Upper lobe of left lung (tissue), 6 donors: ENCODE measurements at regions not wholly inside any gene's neighbourhood (a gene's known extent, or its start where the extent isn't known, plus 50 kb on each side); places are given as distances from the start of the nearest gene placed in this dataset.

ENCODE experiments used
- ATAC-seq, 2 donors: fragments of 200-7000 bp; cut with Tn5 transposase; one replicate each; pipeline ENCODE4 v1.9.1; 2022; ENCODE audit warnings: mild to moderate bottlenecking in 2 of 2, moderate library complexity in 2 of 2; ENCODE audit not compliant: low FRiP score in 2 of 2
- DNase-seq, 2 donors: peaks; one replicate each; pipeline ENCODE4 v3.0.0-alpha.2; 2019 to 2020
- H3K27ac ChIP-seq, 4 donors: fragments of 200-600 bp; sonication (generic); one replicate each; pipeline ENCODE4 v1.5.1; 2016 to 2019
- H3K27me3 ChIP-seq, 4 donors: fragments of 200-600 bp; sonication (generic); one replicate each; pipeline ENCODE4 v1.5.1; 2017 to 2019
- H3K36me3 ChIP-seq, 4 donors: fragments of 200-600 bp; sonication (generic); one replicate each; pipeline ENCODE4 v1.5.1; 2016 to 2019
- H3K4me1 ChIP-seq, 4 donors: fragments of 200-600 bp; sonication (generic); one replicate each; pipeline ENCODE4 v1.5.1; 2018 to 2019
- H3K4me3 ChIP-seq, 4 donors: fragments of 200-600 bp; sonication (generic); one replicate each; pipeline ENCODE4 v1.5.1; 2017 to 2019; ENCODE audit warnings: mild to moderate bottlenecking in 2 of 4, moderate library complexity in 1 of 4
- H3K9me3 ChIP-seq, 4 donors: fragments of 200-600 bp; sonication (generic); one replicate each; pipeline ENCODE4 v1.5.1; 2018 to 2019
- EP300 ChIP-seq, 4 donors: sonication (generic); formaldehyde crosslinking; IDR thresholded peaks; one replicate each; pipeline ENCODE4 v1.5.1; 2017; ENCODE audit warnings: antibody characterized with exemption in 4 of 4, control low read depth in 2 of 4
- POLR2A ChIP-seq, 4 donors: fragments of 450-650 bp; IDR thresholded peaks; one replicate each; pipeline ENCODE4 v1.5.1; 2016 to 2017; ENCODE audit warnings: antibody characterized with exemption in 4 of 4, mild to moderate bottlenecking in 2 of 4
- POLR2AphosphoS5 ChIP-seq, 2 donors: sonication (generic); formaldehyde crosslinking; IDR thresholded peaks; one replicate each; pipeline ENCODE4 v1.5.1; 2017; ENCODE audit warnings: antibody characterized with exemption in 2 of 2
- WGBS, 2 donors: methylation state at CpG; one replicate each; pipeline ENCODE4 v1.1.5; 2017 to 2018; 5-methylcytosine and 5-hydroxymethylcytosine counted together
- TF ChIP-seq, protein P1 (sequence below), 6 experiments: fragments of 450-650 bp in 4 of 6; fragments of 200-600 bp in 2 of 6; sonication (generic) in 2 of 6; IDR thresholded peaks; one replicate each; pipeline ENCODE4 v1.5.1; 2016 to 2019; ENCODE audit warnings: antibody characterized with exemption in 6 of 6
- donor health status: DM: no; HTN: no; CAD: no; lungs with moderate emphysema.
- donor health status: DM: no; HTN: yes; CAD: no; lungs with severe emphysema.

DNA sequence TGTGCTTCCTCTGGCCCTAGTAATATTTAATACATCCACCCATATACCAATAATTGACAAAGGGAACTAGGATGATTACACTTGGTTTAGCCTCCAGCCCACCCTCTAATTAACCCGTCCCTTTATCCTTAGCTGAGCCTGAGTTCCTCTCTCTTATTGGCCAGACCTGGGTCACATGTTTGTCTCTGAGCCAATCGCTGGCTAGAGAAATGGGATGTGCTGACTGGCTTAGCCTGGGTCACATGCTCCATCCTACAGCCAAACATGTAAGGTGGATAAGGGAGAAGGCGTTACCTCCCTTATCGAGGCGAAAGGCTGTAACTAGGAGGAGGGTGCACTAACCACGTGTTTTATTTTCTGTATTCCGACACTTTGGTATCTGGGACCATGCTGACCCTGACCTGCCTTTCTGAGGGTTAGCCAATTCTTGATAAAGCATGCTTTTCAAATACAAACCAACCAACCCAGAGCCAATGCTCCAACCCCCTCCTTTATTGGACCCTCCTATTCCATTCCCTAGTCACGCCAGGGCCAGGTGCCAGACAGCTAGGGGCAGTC, 262.7 kb downstream of the PREX1 start:
- DNase-seq (no peak), ATAC-seq (no peak)
- H3K4me3 ChIP-seq, result no peak overlapping the region
- no peak for TF ChIP-seq POLR2A (IDR thresholded peaks at IDR 0.05)
- TF ChIP-seq, protein P1, sequence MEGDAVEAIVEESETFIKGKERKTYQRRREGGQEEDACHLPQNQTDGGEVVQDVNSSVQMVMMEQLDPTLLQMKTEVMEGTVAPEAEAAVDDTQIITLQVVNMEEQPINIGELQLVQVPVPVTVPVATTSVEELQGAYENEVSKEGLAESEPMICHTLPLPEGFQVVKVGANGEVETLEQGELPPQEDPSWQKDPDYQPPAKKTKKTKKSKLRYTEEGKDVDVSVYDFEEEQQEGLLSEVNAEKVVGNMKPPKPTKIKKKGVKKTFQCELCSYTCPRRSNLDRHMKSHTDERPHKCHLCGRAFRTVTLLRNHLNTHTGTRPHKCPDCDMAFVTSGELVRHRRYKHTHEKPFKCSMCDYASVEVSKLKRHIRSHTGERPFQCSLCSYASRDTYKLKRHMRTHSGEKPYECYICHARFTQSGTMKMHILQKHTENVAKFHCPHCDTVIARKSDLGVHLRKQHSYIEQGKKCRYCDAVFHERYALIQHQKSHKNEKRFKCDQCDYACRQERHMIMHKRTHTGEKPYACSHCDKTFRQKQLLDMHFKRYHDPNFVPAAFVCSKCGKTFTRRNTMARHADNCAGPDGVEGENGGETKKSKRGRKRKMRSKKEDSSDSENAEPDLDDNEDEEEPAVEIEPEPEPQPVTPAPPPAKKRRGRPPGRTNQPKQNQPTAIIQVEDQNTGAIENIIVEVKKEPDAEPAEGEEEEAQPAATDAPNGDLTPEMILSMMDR (IDR thresholded peaks at IDR 0.05), result no peak
- no peaks in the 10 kb centered on the region for H3K27me3 ChIP-seq
- H3K36me3 ChIP-seq, result no peaks in the 10 kb centered on the region
- no peaks in the 10 kb centered on the region for H3K9me3 ChIP-seq
- 76 to 84% methylated on average over 8 of the region's 8 CpGs for WGBS, 2 donors
- no peaks in the 10 kb centered on the region for H3K4me1 ChIP-seq
- no peak overlapping the region for H3K27ac ChIP-seq

DNA sequence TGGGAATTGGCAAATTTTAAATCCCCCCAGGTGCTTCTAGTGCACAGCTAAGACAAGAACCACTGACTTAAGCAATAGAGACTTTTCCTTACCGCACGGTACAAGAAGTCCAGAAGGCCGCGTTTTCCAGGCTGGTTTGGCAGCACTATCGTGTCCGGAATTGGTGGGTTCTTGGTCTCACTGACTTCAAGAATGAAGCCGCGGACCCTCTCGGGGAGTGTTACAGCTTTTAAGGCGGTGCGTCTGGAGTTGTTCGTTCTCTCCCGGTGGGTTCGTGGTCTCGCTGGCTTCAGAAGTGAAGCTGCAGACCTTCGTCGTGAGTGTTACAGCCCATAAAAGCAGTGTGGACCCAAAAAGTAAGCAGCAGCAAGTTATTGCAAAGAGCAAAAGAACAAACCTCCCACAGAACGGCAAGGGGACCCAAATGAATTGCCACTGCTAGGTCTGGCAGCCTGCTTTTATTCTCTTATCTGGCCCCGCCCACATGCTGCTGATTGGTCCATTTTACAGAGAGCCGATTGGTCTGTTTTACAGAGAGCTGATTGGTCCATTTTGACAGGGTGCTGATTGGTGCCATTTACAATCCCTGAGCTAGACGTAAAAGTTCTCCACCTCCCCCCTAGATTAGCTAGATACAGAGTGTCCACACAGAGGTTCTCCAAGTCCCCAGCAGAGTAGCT, 264.5 kb downstream of the PREX1 start:
- no peaks in the 10 kb centered on the region for H3K36me3 ChIP-seq
- 95 to 97% methylated on average over 21 of the region's 21 CpGs for WGBS, 2 donors
- DNase-seq (no peak), ATAC-seq (no peak)
- H3K27ac ChIP-seq, result no peak overlapping the region
- TF ChIP-seq POLR2AphosphoS5 (IDR thresholded peaks at IDR 0.05) (no peak), POLR2A (IDR thresholded peaks at IDR 0.05) (no peak), EP300 (IDR thresholded peaks at IDR 0.05) (no peak)
- TF ChIP-seq, protein P1 (IDR thresholded peaks at IDR 0.05), result no peak
- H3K27me3 ChIP-seq, result no peaks in the 10 kb centered on the region
- H3K4me3 ChIP-seq, result no peak overlapping the region
- H3K4me1 ChIP-seq, result no peaks in the 10 kb centered on the region
- H3K9me3 ChIP-seq, result no peaks in the 10 kb centered on the region

DNA sequence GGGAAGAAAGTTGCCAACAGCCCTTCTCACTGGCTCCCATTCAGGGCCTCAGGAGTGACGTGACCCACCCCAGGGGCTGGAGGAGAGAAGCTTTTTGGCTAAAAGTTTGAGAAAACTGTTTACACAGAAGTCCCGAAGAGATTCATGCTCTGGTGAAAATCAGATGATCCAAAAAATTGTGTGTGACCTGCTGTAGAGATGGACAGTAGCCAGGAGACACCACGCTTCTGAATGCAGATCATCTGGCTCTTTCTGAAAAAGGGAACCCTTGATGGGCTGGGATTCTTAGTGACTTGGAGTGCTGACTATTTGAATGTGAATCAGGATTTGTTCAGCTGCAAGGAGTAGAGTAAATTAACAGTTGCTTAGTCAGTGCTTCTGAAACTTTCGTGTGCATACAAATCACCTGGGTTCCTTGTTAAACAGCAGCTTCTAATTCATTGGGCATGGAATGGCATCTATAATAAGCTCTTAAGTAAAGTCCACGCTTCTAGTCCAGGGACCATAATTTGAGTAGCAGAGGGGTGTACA, 265.1 kb downstream of the PREX1 start:
- TF ChIP-seq, protein P1 (IDR thresholded peaks at IDR 0.05), result no peak
- TF ChIP-seq POLR2AphosphoS5 (IDR thresholded peaks at IDR 0.05) (no peak), EP300 (IDR thresholded peaks at IDR 0.05) (no peak), POLR2A (IDR thresholded peaks at IDR 0.05) (no peak)
- ATAC-seq (no peak), DNase-seq (no peak)
- WGBS, 2 donors, result 69 to 79% methylated on average over 5 of the region's 5 CpGs
- Histone ChIP-seq H3K4me1 (no peaks in the 10 kb centered on the region), H3K27ac (no peak overlapping the region), H3K36me3 (no peaks in the 10 kb centered on the region), H3K27me3 (no peaks in the 10 kb centered on the region), H3K4me3 (no peak overlapping the region), H3K9me3 (no peaks in the 10 kb centered on the region)

DNA sequence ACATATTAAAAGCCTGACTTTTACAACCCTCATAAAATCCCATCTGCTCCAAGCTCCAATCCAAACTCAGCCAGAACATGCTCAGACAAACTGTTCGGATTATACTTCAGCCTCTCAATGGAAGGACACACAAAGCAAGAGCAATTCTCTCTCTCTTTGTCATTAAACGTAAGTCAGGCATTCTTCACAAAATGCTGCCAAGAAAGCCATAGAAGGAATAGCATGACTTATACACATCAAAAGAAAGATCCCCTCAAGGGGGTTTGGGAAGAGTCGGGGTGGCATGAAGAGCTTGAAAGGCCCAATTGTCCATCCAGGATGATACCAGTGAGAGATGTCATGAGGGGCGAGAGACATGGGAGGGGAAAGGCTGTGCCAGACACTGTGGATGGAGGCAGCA, 268.9 kb downstream of the PREX1 start:
- TF ChIP-seq, protein P1 (IDR thresholded peaks at IDR 0.05), result no peak
- no peak for TF ChIP-seq EP300 (IDR thresholded peaks at IDR 0.05)
- TF ChIP-seq POLR2AphosphoS5 (IDR thresholded peaks at IDR 0.05), result no peak

DNA sequence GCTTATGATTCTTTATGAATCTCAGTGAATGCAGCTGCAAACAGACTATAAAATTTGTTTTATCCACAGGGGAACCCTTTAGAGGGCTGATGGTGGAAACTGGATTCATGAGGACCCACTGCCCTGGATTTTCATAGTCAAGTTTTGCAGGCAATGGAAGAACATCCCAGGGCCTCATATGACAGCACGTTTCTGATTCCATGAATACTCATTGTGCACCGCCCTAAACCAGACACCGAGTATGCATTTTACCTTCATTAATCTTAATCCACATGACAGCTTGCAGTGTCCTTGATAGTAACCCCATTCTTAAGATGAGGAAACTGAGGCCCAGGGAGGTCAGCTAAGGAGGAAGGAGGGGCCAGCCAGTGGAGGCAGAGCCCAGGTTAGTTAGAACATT, 270.4 kb downstream of the PREX1 start:
- WGBS, 2 donors, result 83 to 85% methylated on average over 3 of the region's 3 CpGs
- no peaks in the 10 kb centered on the region for H3K27me3 ChIP-seq
- TF ChIP-seq POLR2AphosphoS5 (IDR thresholded peaks at IDR 0.05), result no peak
- TF ChIP-seq EP300 (IDR thresholded peaks at IDR 0.05), result no peak
- TF ChIP-seq POLR2A (IDR thresholded peaks at IDR 0.05), result no peak
- TF ChIP-seq, protein P1 (IDR thresholded peaks at IDR 0.05), result no peak
- H3K36me3 ChIP-seq, result no peaks in the 10 kb centered on the region
- no peak overlapping the region for H3K4me3 ChIP-seq
- ATAC-seq (no peak), DNase-seq (no peak)
- no peaks in the 10 kb centered on the region for H3K4me1 ChIP-seq
- no peak overlapping the region for H3K27ac ChIP-seq
- no peaks in the 10 kb centered on the region for H3K9me3 ChIP-seq

More for the DNA sequence above, 268.9 kb downstream of the PREX1 start:
- Histone ChIP-seq H3K4me1 (no peaks in the 10 kb centered on the region), H3K9me3 (no peaks in the 10 kb centered on the region), H3K27me3 (no peaks in the 10 kb centered on the region), H3K27ac (no peak overlapping the region), H3K4me3 (no peak overlapping the region), H3K36me3 (no peaks in the 10 kb centered on the region)
- ATAC-seq, result no peak
- no peak for DNase-seq
- WGBS, 2 donors, result 82 to 89% methylated on average over 4 of the region's 4 CpGs
